Lower lobe of right lung (tissue), 2 donors: ENCODE measurements at regions not wholly inside any gene's neighbourhood (a gene's known extent, or its start where the extent isn't known, plus 50 kb on each side); places are given as distances from the start of the nearest gene placed in this dataset.

ENCODE experiments used
- ATAC-seq, 2 donors: fragments of 200-7000 bp; cut with Tn5 transposase; one replicate each; pipeline ENCODE4 v1.9.1; 2020 to 2022; ENCODE audit warnings: mild to moderate bottlenecking in 2 of 2, moderate library complexity in 2 of 2
- DNase-seq: peaks from one replicate; pipeline ENCODE4 v3.0.0-alpha.2; 2020
- H3K27ac ChIP-seq: fragments of 200-600 bp; one replicate; pipeline ENCODE4 v1.8.0; 2022
- H3K27me3 ChIP-seq: fragments of 200-600 bp; one replicate; pipeline ENCODE4 v1.8.0; 2022; ENCODE audit warnings: low read depth
- H3K36me3 ChIP-seq: fragments of 200-600 bp; one replicate; pipeline ENCODE4 v1.8.0; 2022; ENCODE audit warnings: mild to moderate bottlenecking
- H3K4me1 ChIP-seq: fragments of 200-600 bp; one replicate; pipeline ENCODE4 v1.8.0; 2022
- H3K4me3 ChIP-seq: fragments of 200-600 bp; one replicate; pipeline ENCODE4 v1.8.0; 2022; ENCODE audit warnings: mild to moderate bottlenecking
- H3K9me3 ChIP-seq: fragments of 200-600 bp; one replicate; pipeline ENCODE4 v1.8.0; 2022
- CTCF ChIP-seq: fragments of 200-600 bp; IDR thresholded peaks from one replicate; pipeline ENCODE4 v1.8.0; 2022; ENCODE audit warnings: antibody characterized with exemption, mild to moderate bottlenecking
- intact Hi-C: fragments of 100-400 bp; cut with DNase I; formaldehyde crosslinking; loops from one replicate; pipeline ENCODE4 v1.11.0; 2022
- donor health status: DM: no; HTN: yes; CAD: no; lungs with severe emphysema.

GRCh38 chr10:78870458-78870857 lies 198.3 kb upstream of the ZMIZ1 start:
- H3K4me1 ChIP-seq, result no peaks in the 10 kb centered on the region
- no peaks in the 10 kb centered on the region for H3K27me3 ChIP-seq
- no peak for TF ChIP-seq CTCF
- DNase-seq (no peak), ATAC-seq (no peak)
- no peak overlapping the region for H3K27ac ChIP-seq
- no peaks in the 10 kb centered on the region for H3K36me3 ChIP-seq
- intact Hi-C loops, result no loop called here
- no peak overlapping the region for H3K4me3 ChIP-seq
- H3K9me3 ChIP-seq, result no peaks in the 10 kb centered on the region

- Histone ChIP-seq H3K4me1 (no peaks in the 10 kb centered on the region), H3K9me3 (no peaks in the 10 kb centered on the region), H3K4me3 (no peak overlapping the region), H3K27me3 (no peaks in the 10 kb centered on the region), H3K27ac (no peak overlapping the region), H3K36me3 (no peaks in the 10 kb centered on the region)
- no peak for TF ChIP-seq CTCF
- DNase-seq (no peak), ATAC-seq (no peak)
- intact Hi-C loops, result no loop called here
Measured at GRCh38 chr10:78871796-78872195, 197.0 kb upstream of the ZMIZ1 start.

DNA sequence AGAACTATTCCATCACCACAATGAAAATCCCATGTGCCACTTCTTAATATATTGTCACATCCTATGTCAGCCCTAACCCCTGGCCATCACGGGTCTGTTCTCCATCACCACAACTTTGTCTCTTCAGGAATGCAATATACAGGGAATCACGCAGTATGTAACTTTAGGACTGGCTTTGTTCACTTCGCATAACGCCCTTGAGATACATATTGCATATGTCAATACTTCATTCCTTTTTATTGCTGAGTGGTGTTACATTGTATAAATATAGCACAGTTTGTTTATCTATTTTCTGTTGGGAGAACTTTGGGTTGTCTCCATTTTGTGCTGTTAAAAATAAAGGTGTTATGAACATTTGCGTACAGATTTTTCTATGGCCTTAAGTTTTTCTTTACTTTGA lies 195.4 kb upstream of the ZMIZ1 start:
- H3K27ac ChIP-seq, result no peak overlapping the region
- no peaks in the 10 kb centered on the region for H3K36me3 ChIP-seq
- ATAC-seq (no peak), DNase-seq (no peak)
- no peak for TF ChIP-seq CTCF
- no peaks in the 10 kb centered on the region for H3K4me1 ChIP-seq
- intact Hi-C loops, result no loop called here
- H3K4me3 ChIP-seq, result no peak overlapping the region
- no peaks in the 10 kb centered on the region for H3K9me3 ChIP-seq
- no peaks in the 10 kb centered on the region for H3K27me3 ChIP-seq

- no peaks in the 10 kb centered on the region for H3K27me3 ChIP-seq
- ATAC-seq (no peak), DNase-seq (no peak)
- H3K4me3 ChIP-seq, result no peak overlapping the region
- no peaks in the 10 kb centered on the region for H3K4me1 ChIP-seq
- intact Hi-C loops, result no loop called here
- no peak for TF ChIP-seq CTCF
- H3K27ac ChIP-seq, result no peak overlapping the region
- H3K9me3 ChIP-seq, result no peaks in the 10 kb centered on the region
- H3K36me3 ChIP-seq, result no peaks in the 10 kb centered on the region
Measured at GRCh38 chr10:78875331-78875877, 193.4 kb upstream of the ZMIZ1 start.

GRCh38 chr10:78875932-78876331 lies 192.8 kb upstream of the ZMIZ1 start:
- Histone ChIP-seq H3K9me3 (no peaks in the 10 kb centered on the region), H3K27ac (no peak overlapping the region), H3K36me3 (no peaks in the 10 kb centered on the region), H3K4me3 (no peak overlapping the region), H3K27me3 (no peaks in the 10 kb centered on the region), H3K4me1 (no peaks in the 10 kb centered on the region)
- DNase-seq (no peak), ATAC-seq (no peak)
- intact Hi-C loops, result no loop called here
- no peak for TF ChIP-seq CTCF

DNA sequence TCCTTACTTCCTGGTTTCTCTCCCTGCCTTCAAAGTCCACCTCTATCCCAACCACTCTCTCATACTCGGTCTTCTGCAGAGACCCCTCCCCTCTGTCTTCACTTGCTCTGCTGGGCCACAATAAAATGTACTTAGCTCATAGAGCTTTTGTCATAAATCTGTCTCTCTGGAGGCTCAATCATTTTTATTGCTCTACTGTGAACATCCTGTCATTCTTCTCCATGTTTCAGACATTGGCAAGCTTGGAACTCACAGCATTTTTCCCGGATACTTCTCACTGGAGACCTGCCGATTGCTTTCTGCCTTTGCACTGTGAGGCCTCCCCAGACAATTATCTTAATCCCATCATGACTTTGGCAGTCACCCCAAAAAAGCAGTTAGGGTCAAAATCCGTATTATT lies 192.3 kb upstream of the ZMIZ1 start:
- ATAC-seq, result no peak
- no peak overlapping the region for H3K4me3 ChIP-seq
- H3K27me3 ChIP-seq, result no peaks in the 10 kb centered on the region
- no peak for TF ChIP-seq CTCF
- no peak for DNase-seq
- no peaks in the 10 kb centered on the region for H3K9me3 ChIP-seq
- H3K27ac ChIP-seq, result no peak overlapping the region
- H3K4me1 ChIP-seq, result no peaks in the 10 kb centered on the region
- intact Hi-C loops, result no loop called here
- H3K36me3 ChIP-seq, result no peaks in the 10 kb centered on the region
